Tibial artery (tissue), 4 donors: ENCODE measurements at regions not wholly inside any gene's neighbourhood (a gene's known extent, or its start where the extent isn't known, plus 50 kb on each side); places are given as distances from the start of the nearest gene placed in this dataset.
"Not testable (repeated sequence)": the region's sequence is repeated elsewhere in the genome, so short reads cannot be mapped to it uniquely, and the experiment has no call there.

Experiments used
- DNase-seq, 2 donors: peaks; one replicate each; pipeline ENCODE4 v3.0.0-alpha.2; 2019
- H3K27ac ChIP-seq, 2 donors: fragments of 200-600 bp; sonication (generic) in 1 of 2; 1 replicate in 1 of 2; 2 replicates in 1 of 2; pipeline ENCODE4 v1.5.1; 2018 to 2019; ENCODE audit warnings: mild to moderate bottlenecking in 1 of 2
- H3K27me3 ChIP-seq, 2 donors: fragments of 200-600 bp; sonication (generic) in 1 of 2; one replicate each; pipeline versions ENCODE4 v1.5.1 to v1.6.0; 2016 to 2019
- H3K36me3 ChIP-seq, 3 donors: fragments of 200-600 bp; sonication (generic) in 2 of 3; one replicate each; pipeline ENCODE4 v1.5.1; 2016 to 2019; ENCODE audit warnings: mild to moderate bottlenecking in 2 of 3
- H3K4me1 ChIP-seq, 4 donors: fragments of 200-600 bp; sonication (generic) in 2 of 4; 1 replicate in 3 of 4; 2 replicates in 1 of 4; pipeline ENCODE4 v1.5.1; 2016 to 2019
- H3K4me3 ChIP-seq, 2 donors: fragments of 200-600 bp; sonication (generic) in 1 of 2; 1 replicate in 1 of 2; 2 replicates in 1 of 2; pipeline ENCODE4 v1.5.1; 2018 to 2019; ENCODE audit warnings: mild to moderate bottlenecking in 2 of 2
- H3K9me3 ChIP-seq, 3 donors: fragments of 200-600 bp; sonication (generic) in 1 of 3; one replicate each; pipeline ENCODE4 v1.5.1; 2016 to 2019
- intact Hi-C: fragments of 100-400 bp; cut with DNase I; formaldehyde crosslinking; loops from one replicate; pipeline ENCODE4 v1.15.0; 2023; ENCODE audit warnings: low total_unique reads
- TF ChIP-seq, protein P1 (sequence below), 2 experiments: fragments of 200-600 bp in 1 of 2; fragments of 450-650 bp in 1 of 2; IDR thresholded peaks; one replicate each; pipeline ENCODE4 v1.5.1; 2017 to 2019; ENCODE audit warnings: antibody characterized with exemption in 2 of 2, mild to moderate bottlenecking in 1 of 2, moderate library complexity in 1 of 2

- Histone ChIP-seq H3K4me3 (no peak overlapping the region), H3K9me3 (no peaks in the 10 kb centered on the region), H3K27ac (no peak overlapping the region), H3K27me3 (no peaks in the 10 kb centered on the region), H3K36me3 (no peaks in the 10 kb centered on the region), H3K4me1 (peaks cover 0 to 15% (median 11%) of the 10 kb centered on the region in 4 donors)
- TF ChIP-seq, protein P1, sequence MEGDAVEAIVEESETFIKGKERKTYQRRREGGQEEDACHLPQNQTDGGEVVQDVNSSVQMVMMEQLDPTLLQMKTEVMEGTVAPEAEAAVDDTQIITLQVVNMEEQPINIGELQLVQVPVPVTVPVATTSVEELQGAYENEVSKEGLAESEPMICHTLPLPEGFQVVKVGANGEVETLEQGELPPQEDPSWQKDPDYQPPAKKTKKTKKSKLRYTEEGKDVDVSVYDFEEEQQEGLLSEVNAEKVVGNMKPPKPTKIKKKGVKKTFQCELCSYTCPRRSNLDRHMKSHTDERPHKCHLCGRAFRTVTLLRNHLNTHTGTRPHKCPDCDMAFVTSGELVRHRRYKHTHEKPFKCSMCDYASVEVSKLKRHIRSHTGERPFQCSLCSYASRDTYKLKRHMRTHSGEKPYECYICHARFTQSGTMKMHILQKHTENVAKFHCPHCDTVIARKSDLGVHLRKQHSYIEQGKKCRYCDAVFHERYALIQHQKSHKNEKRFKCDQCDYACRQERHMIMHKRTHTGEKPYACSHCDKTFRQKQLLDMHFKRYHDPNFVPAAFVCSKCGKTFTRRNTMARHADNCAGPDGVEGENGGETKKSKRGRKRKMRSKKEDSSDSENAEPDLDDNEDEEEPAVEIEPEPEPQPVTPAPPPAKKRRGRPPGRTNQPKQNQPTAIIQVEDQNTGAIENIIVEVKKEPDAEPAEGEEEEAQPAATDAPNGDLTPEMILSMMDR (IDR thresholded peaks at IDR 0.05), result no peak
- no peak for DNase-seq
- intact Hi-C loops, result no loop called here
These were observed 350.8 kb upstream of the ID2 start for GRCh38 chr2:8331068-8331467.

DNA sequence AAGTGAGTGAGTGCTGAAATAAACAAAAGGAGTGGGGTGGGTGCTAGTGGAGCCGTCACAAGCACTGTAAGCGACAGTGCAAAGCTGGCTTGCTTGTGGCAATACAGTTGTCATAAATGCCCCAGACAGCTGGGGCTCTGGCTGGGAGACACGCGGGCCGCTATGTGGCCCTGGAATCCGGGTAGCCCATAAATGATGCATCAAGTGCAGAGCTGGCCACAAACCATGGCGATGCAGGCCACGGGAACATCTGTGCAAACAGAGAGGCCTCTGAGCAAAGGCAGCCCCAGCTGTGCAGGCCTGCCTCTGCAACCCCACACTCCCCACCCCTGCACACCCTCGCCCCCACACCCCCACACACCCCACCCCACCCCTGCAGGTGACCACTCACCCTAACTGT lies 349.2 kb upstream of the ID2 start:
- Histone ChIP-seq H3K4me1 (peaks cover 0 to 15% (median 11%) of the 10 kb centered on the region in 4 donors), H3K9me3 (no peaks in the 10 kb centered on the region), H3K4me3 (no peak overlapping the region), H3K36me3 (no peaks in the 10 kb centered on the region), H3K27ac (no peak overlapping the region), H3K27me3 (no peaks in the 10 kb centered on the region)
- intact Hi-C loops, result no loop called here
- TF ChIP-seq, protein P1 (IDR thresholded peaks at IDR 0.05), result no peak
- no peak for DNase-seq

- TF ChIP-seq, protein P1 (IDR thresholded peaks at IDR 0.05), result no peak
- intact Hi-C loops, result no loop called here
These were observed 348.6 kb upstream of the ID2 start for GRCh38 chr2:8333177-8333831.

GRCh38 chr2:8333832-8334187 lies 348.0 kb upstream of the ID2 start:
- H3K4me3 ChIP-seq, intact Hi-C loops, H3K36me3 ChIP-seq, DNase-seq, H3K9me3 ChIP-seq, H3K27me3 ChIP-seq, H3K27ac ChIP-seq: not testable (repeated sequence)
- peaks cover 0 to 15% (median 11%) of the 10 kb centered on the region in 4 donors for H3K4me1 ChIP-seq

More at GRCh38 chr2:8333177-8333831, 348.6 kb upstream of the ID2 start:
- Histone ChIP-seq H3K27ac (no peak overlapping the region), H3K36me3 (no peaks in the 10 kb centered on the region), H3K9me3 (no peaks in the 10 kb centered on the region), H3K27me3 (no peaks in the 10 kb centered on the region), H3K4me3 (no peak overlapping the region), H3K4me1 (peaks cover 0 to 15% (median 11%) of the 10 kb centered on the region in 4 donors)
- DNase-seq, result no peak

GRCh38 chr2:8334866-8335325 lies 347.0 kb upstream of the ID2 start:
- TF ChIP-seq, protein P1 (IDR thresholded peaks at IDR 0.05), result no peak
- Histone ChIP-seq H3K9me3 (no peaks in the 10 kb centered on the region), H3K4me3 (no peak overlapping the region), H3K4me1 (peaks cover 0 to 7% (median 5%) of the 10 kb centered on the region in 4 donors), H3K36me3 (no peaks in the 10 kb centered on the region), H3K27ac (no peak overlapping the region), H3K27me3 (no peaks in the 10 kb centered on the region)
- DNase-seq, result no peak
- intact Hi-C loops, result no loop called here

- Histone ChIP-seq H3K9me3 (no peaks in the 10 kb centered on the region), H3K36me3 (no peaks in the 10 kb centered on the region), H3K27ac (no peak overlapping the region), H3K4me1 (no peaks in the 10 kb centered on the region), H3K4me3 (no peak overlapping the region), H3K27me3 (no peaks in the 10 kb centered on the region)
- TF ChIP-seq, protein P1 (IDR thresholded peaks at IDR 0.05), result no peak
- intact Hi-C loops, result no loop called here
- DNase-seq, result no peak
These were observed 346.1 kb upstream of the ID2 start for GRCh38 chr2:8335801-8336200.
